GM18907 (cell line): ENCODE measurements at regions not wholly inside any gene's neighbourhood (a gene's known extent, or its start where the extent isn't known, plus 50 kb on each side); places are given as distances from the start of the nearest gene placed in this dataset.

Experiments used
- ATAC-seq: cut with Tn5 transposase; IDR thresholded peaks from one replicate; pipeline ENCODE4 v1.9.1; 2021; ENCODE audit warnings: mild to moderate bottlenecking, moderate library complexity; ENCODE audit not compliant: unreplicated experiment

- no peak for ATAC-seq
These were observed 180.0 kb upstream of the ASIC2 start for GRCh38 chr17:33473061-33473460.

- ATAC-seq, result no peak
These were observed 181.7 kb upstream of the ASIC2 start for GRCh38 chr17:33474789-33475188.

GRCh38 chr17:33475594-33475993, 182.5 kb upstream of the ASIC2 start:
- no peak for ATAC-seq

GRCh38 chr17:33481652-33482051, 188.6 kb upstream of the ASIC2 start:
- ATAC-seq, result no peak

- ATAC-seq, result no peak
These were observed 189.5 kb upstream of the ASIC2 start for GRCh38 chr17:33482636-33483035.

- ATAC-seq, result no peak
These were observed 191.5 kb upstream of the ASIC2 start for GRCh38 chr17:33484559-33484958.

GRCh38 chr17:33486135-33486885, 193.2 kb upstream of the ASIC2 start:
- no peak for ATAC-seq

- no peak for ATAC-seq
These were observed 194.2 kb upstream of the ASIC2 start for GRCh38 chr17:33487187-33487879.

- ATAC-seq, result no peak
These were observed 198.9 kb upstream of the ASIC2 start for GRCh38 chr17:33491871-33492481.

GRCh38 chr17:33492731-33493265, 199.7 kb upstream of the ASIC2 start:
- no peak for ATAC-seq

- no peak for ATAC-seq
These were observed 200.5 kb upstream of the ASIC2 start for GRCh38 chr17:33493566-33493965.

GRCh38 chr17:33494151-33494550, 201.1 kb upstream of the ASIC2 start:
- no peak for ATAC-seq

GRCh38 chr17:33497623-33498022, 204.5 kb upstream of the ASIC2 start:
- ATAC-seq, result no peak

- no peak for ATAC-seq
These were observed 205.0 kb upstream of the ASIC2 start for GRCh38 chr17:33498069-33498468.

GRCh38 chr17:33499040-33499439, 205.9 kb upstream of the ASIC2 start:
- ATAC-seq, result no peak

- ATAC-seq, result no peak
These were observed 207.1 kb upstream of the ASIC2 start for GRCh38 chr17:33500151-33500550.

- no peak for ATAC-seq
These were observed 208.1 kb upstream of the ASIC2 start for GRCh38 chr17:33501185-33501584.

GRCh38 chr17:33504571-33504970, 211.5 kb upstream of the ASIC2 start:
- no peak for ATAC-seq

- no peak for ATAC-seq
These were observed 214.0 kb upstream of the ASIC2 start for GRCh38 chr17:33506889-33507650.

- ATAC-seq, result no peak
These were observed 215.1 kb upstream of the ASIC2 start for GRCh38 chr17:33508215-33508614.

GRCh38 chr17:33509331-33509730, 216.2 kb upstream of the ASIC2 start:
- ATAC-seq, result no peak
